ENCODE measurements at regions not wholly inside any gene's neighbourhood (a gene's known extent, or its start where the extent isn't known, plus 50 kb on each side); places are given as distances from the start of the nearest gene placed in this dataset.

- TF ChIP-seq MAX (IDR thresholded peaks at IDR 0.05), result no peak
- no peak for TF ChIP-seq HNF4A (conservative IDR thresholded peaks at IDR 0.05)
- TF ChIP-seq ZBTB33 (IDR thresholded peaks at IDR 0.05), result no peak
Observed at GRCh38 chr2:239825705-239825979, 199.5 kb downstream of the NDUFA10 start (continued).

GRCh38 chr2:239824866-239825704 is 200.1 kb downstream of the NDUFA10 start:
- WGBS, result 81% methylated on average over 17 of the region's 17 CpGs

More at GRCh38 chr2:239824866-239825704, 200.1 kb downstream of the NDUFA10 start:
- TF ChIP-seq GABPA (IDR thresholded peaks at IDR 0.05 in 1 of 2, conservative IDR thresholded peaks at IDR 0.05 in 1 of 2) (no peak), MAX (IDR thresholded peaks at IDR 0.05) (no peak), EGR1 (IDR thresholded peaks at IDR 0.05; ENCODE audit: low read depth in 2 of 2) (no peak), FOXA2 (IDR thresholded peaks at IDR 0.05) (no peak), ATF3 (IDR thresholded peaks at IDR 0.05) (no peak), YY1 (IDR thresholded peaks at IDR 0.05) (no peak), HNF4G (IDR thresholded peaks at IDR 0.05) (no peak), TAF1 (conservative IDR thresholded peaks at IDR 0.05) (no peak), SP1 (IDR thresholded peaks at IDR 0.05) (no peak), RAD21 (IDR thresholded peaks at IDR 0.05) (no peak), REST (IDR thresholded peaks at IDR 0.05) (no peak), JUND (IDR thresholded peaks at IDR 0.05) (no peak), NR2F2 (IDR thresholded peaks at IDR 0.05) (no peak), HNF4A (conservative IDR thresholded peaks at IDR 0.05) (no peak), RXRA (IDR thresholded peaks at IDR 0.05) (no peak), CTCF (IDR thresholded peaks at IDR 0.05; ENCODE audit: low read depth, low read length, missing input control) (no peak)
- Histone ChIP-seq H3K27ac (ENCODE audit: low read depth in 1 of 2, low read length in 2 of 2) (no peak overlapping the region), H3K9ac (ENCODE audit: low read depth in 1 of 2, low read length in 2 of 2) (no peak overlapping the region), H3K4me1 (ENCODE audit: control insufficient read depth in 4 of 4, insufficient read depth in 4 of 4, low read length in 3 of 4) (no peaks in the 10 kb centered on the region), H3K9me3 (ENCODE audit: control insufficient read depth in 4 of 4, low read length in 3 of 4) (no peaks in the 10 kb centered on the region), H3K27me3 (ENCODE audit: control insufficient read depth in 4 of 4, insufficient read depth in 4 of 4, low read length in 3 of 4) (no peaks in the 10 kb centered on the region), H3K36me3 (ENCODE audit: control insufficient read depth in 4 of 4, insufficient read depth in 3 of 4, low read depth in 1 of 4, low read length in 3 of 4) (no peaks in the 10 kb centered on the region), H3K4me3 (ENCODE audit: low read depth in 1 of 3, low read length in 3 of 3) (no peak overlapping the region)
- DNase-seq (ENCODE audit: low spot score), result peak; percentile 31

Data from liver (tissue), 8 donors.